ENCODE measurements at regions not wholly inside any gene's neighbourhood (a gene's known extent, or its start where the extent isn't known, plus 50 kb on each side); places are given as distances from the start of the nearest gene placed in this dataset.

GRCh38 chr6:41404182-41404845 lies 68.9 kb downstream of the NCR2 start:
- DNase-seq (ENCODE audit: low read depth in 1 of 2, low spot score in 1 of 2) (no peak), ATAC-seq (no peak), FAIRE-seq (no peak)
- Histone ChIP-seq H3K4me3 (no peak overlapping the region), H3K9me3 (peaks cover 8% of the 10 kb centered on the region; the same call in 2 of the 3 replicates), H3K27ac (no peak overlapping the region), H3K4me1 (no peaks in the 10 kb centered on the region), H3K4me2 (no peak overlapping the region)
- TF ChIP-seq CHD2 (IDR thresholded peaks at IDR 0.05; ENCODE audit: low read length, partially characterized antibody): no peak
- TF ChIP-seq KDM1A (IDR thresholded peaks at IDR 0.05; ENCODE audit: low read depth): no peak
- TF ChIP-seq JUN (IDR thresholded peaks at IDR 0.05): no peak
- no peak for TF ChIP-seq EP300 (IDR thresholded peaks at IDR 0.05)
- no peak for TF ChIP-seq ZC3H11A (IDR thresholded peaks at IDR 0.05)
- no peak for TF ChIP-seq EHF (CRISPR knock-in tag; IDR thresholded peaks at IDR 0.05)
- no peak for TF ChIP-seq PHF8 (IDR thresholded peaks at IDR 0.05; ENCODE audit: borderline replicate concordance, low read depth)
- TF ChIP-seq ZSCAN20 (CRISPR knock-in tag; IDR thresholded peaks at IDR 0.05): no peak
- TF ChIP-seq NFE2L2 (conservative IDR thresholded peaks at IDR 0.05; ENCODE audit: low read length): no peak
- no peak for TF ChIP-seq CTCF (IDR thresholded peaks at IDR 0.05)
- no peak for TF ChIP-seq HDAC2 (IDR thresholded peaks at IDR 0.05)
- TF ChIP-seq MAFK (IDR thresholded peaks at IDR 0.05; ENCODE audit: partially characterized antibody): no peak
- TF ChIP-seq TFCP2L1 (CRISPR knock-in tag; IDR thresholded peaks at IDR 0.05): no peak
- TF ChIP-seq NR3C1 (IDR thresholded peaks at IDR 0.05): no peak
- TF ChIP-seq HEYL (CRISPR knock-in tag; IDR thresholded peaks at IDR 0.05): no peak
- TF ChIP-seq BHLHE40 (IDR thresholded peaks at IDR 0.05; ENCODE audit: low read depth, low read length): no peak
- TF ChIP-seq CBX2 (IDR thresholded peaks at IDR 0.05; ENCODE audit: borderline replicate concordance, low read depth): no peak
- TF ChIP-seq FOXS1 (CRISPR knock-in tag; IDR thresholded peaks at IDR 0.05): no peak
- no peak for TF ChIP-seq SMC3 (IDR thresholded peaks at IDR 0.05)
- 46% methylated on average over 5 of the region's 5 CpGs for WGBS (ENCODE audit: missing lambda C conversion rate)
- CTCF ChIA-PET: interaction anchor here (1.0 to 1.5 kb wide), 3 partner anchors 18 to 36 kb away, joined by 3 to 4 read pairs (median 4); no protein-coding TSS in a partner anchor
- POLR2A ChIA-PET: no interaction called here

GRCh38 chr6:41405941-41406727 lies 70.7 kb downstream of the NCR2 start:
- Histone ChIP-seq H3K4me2 (no peak overlapping the region), H3K9me3 (peaks cover 8% of the 10 kb centered on the region; the same call in 2 of the 3 replicates), H3K27ac (no peak overlapping the region), H3K4me1 (no peaks in the 10 kb centered on the region), H3K4me3 (no peak overlapping the region)
- ChIA-PET CTCF (no interaction called here), POLR2A (no interaction called here)
- TF ChIP-seq CHD4 (IDR thresholded peaks at IDR 0.05; ENCODE audit: borderline replicate concordance) (no peak), RCOR1 (IDR thresholded peaks at IDR 0.05; ENCODE audit: low read depth, low read length) (no peak), POLR2A (IDR thresholded peaks at IDR 0.05; ENCODE audit: low read length) (no peak), RFX5 (IDR thresholded peaks at IDR 0.05) (no peak), EHMT2 (IDR thresholded peaks at IDR 0.05; ENCODE audit: low read depth) (no peak), TFCP2L1 (CRISPR knock-in tag; IDR thresholded peaks at IDR 0.05) (no peak), MAFK (IDR thresholded peaks at IDR 0.05; ENCODE audit: partially characterized antibody) (no peak), TP53 (CRISPR knock-in tag; IDR thresholded peaks at IDR 0.05) (no peak), BHLHE40 (IDR thresholded peaks at IDR 0.05; ENCODE audit: low read depth, low read length) (no peak)
- TF ChIP-seq, protein P1, sequence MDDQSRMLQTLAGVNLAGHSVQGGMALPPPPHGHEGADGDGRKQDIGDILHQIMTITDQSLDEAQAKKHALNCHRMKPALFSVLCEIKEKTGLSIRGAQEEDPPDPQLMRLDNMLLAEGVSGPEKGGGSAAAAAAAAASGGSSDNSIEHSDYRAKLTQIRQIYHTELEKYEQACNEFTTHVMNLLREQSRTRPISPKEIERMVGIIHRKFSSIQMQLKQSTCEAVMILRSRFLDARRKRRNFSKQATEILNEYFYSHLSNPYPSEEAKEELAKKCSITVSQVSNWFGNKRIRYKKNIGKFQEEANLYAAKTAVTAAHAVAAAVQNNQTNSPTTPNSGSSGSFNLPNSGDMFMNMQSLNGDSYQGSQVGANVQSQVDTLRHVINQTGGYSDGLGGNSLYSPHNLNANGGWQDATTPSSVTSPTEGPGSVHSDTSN (IDR thresholded peaks at IDR 0.05): no peak
- DNase-seq (ENCODE audit: low read depth in 1 of 2, low spot score in 1 of 2): no peak
- FAIRE-seq: no peak
- 55% methylated on average over 14 of the region's 15 CpGs for WGBS (ENCODE audit: missing lambda C conversion rate)
- ATAC-seq: no peak
